ENCODE measurements at regions not wholly inside any gene's neighbourhood (a gene's known extent, or its start where the extent isn't known, plus 50 kb on each side); places are given as distances from the start of the nearest gene placed in this dataset.

GRCh38 chr2:23327416-23327815, 57.6 kb upstream of the KLHL29 start:
- no CpG with 5 or more reads among the region's 5 CpGs for WGBS (ENCODE audit: insufficient coverage, low lambda C conversion rate)
- no peak overlapping the region for H3K4me3 ChIP-seq (ENCODE audit: low read length)
- H3K9me3 ChIP-seq (ENCODE audit: control insufficient read depth, low read depth, low read length) = no peaks in the 10 kb centered on the region
- no peaks in the 10 kb centered on the region for H3K36me3 ChIP-seq (ENCODE audit: control insufficient read depth, insufficient read depth, low read length)
- H3K27ac ChIP-seq (ENCODE audit: low read length) = no peak overlapping the region
- H3K4me1 ChIP-seq (ENCODE audit: control insufficient read depth, insufficient read depth, low read length) = no peaks in the 10 kb centered on the region
- no peak for DNase-seq
- peaks cover 14% of the 10 kb centered on the region for H3K27me3 ChIP-seq (ENCODE audit: control insufficient read depth, insufficient read depth, low read length)

- DNase-seq = no peak
Measured at GRCh38 chr2:23327887-23328286, 57.1 kb upstream of the KLHL29 start.

GRCh38 chr2:23330214-23330613, 54.8 kb upstream of the KLHL29 start:
- H3K27ac ChIP-seq (ENCODE audit: low read length) = no peak overlapping the region
- WGBS (ENCODE audit: insufficient coverage, low lambda C conversion rate) = 40% methylated on average over 1 of the region's 5 CpGs
- no peaks in the 10 kb centered on the region for H3K36me3 ChIP-seq (ENCODE audit: control insufficient read depth, insufficient read depth, low read length)
- no peak for DNase-seq
- no peak overlapping the region for H3K4me3 ChIP-seq (ENCODE audit: low read length)
- H3K9me3 ChIP-seq (ENCODE audit: control insufficient read depth, low read depth, low read length) = no peaks in the 10 kb centered on the region
- H3K27me3 ChIP-seq (ENCODE audit: control insufficient read depth, insufficient read depth, low read length) = peaks cover 18% of the 10 kb centered on the region
- no peaks in the 10 kb centered on the region for H3K4me1 ChIP-seq (ENCODE audit: control insufficient read depth, insufficient read depth, low read length)

More at GRCh38 chr2:23327887-23328286, 57.1 kb upstream of the KLHL29 start:
- Histone ChIP-seq H3K36me3 (ENCODE audit: control insufficient read depth, insufficient read depth, low read length) (no peaks in the 10 kb centered on the region), H3K4me3 (ENCODE audit: low read length) (no peak overlapping the region), H3K27me3 (ENCODE audit: control insufficient read depth, insufficient read depth, low read length) (peaks cover 14% of the 10 kb centered on the region), H3K27ac (ENCODE audit: low read length) (no peak overlapping the region), H3K4me1 (ENCODE audit: control insufficient read depth, insufficient read depth, low read length) (no peaks in the 10 kb centered on the region), H3K9me3 (ENCODE audit: control insufficient read depth, low read depth, low read length) (no peaks in the 10 kb centered on the region)
- WGBS (ENCODE audit: insufficient coverage, low lambda C conversion rate) = no CpG with 5 or more reads among the region's 3 CpGs
